Mucosa of stomach (tissue), 1 donor: ENCODE measurements at regions not wholly inside any gene's neighbourhood (a gene's known extent, or its start where the extent isn't known, plus 50 kb on each side); places are given as distances from the start of the nearest gene placed in this dataset.
"Not testable (repeated sequence)": the region's sequence is repeated elsewhere in the genome, so short reads cannot be mapped to it uniquely, and the experiment has no call there.

Source experiments
- H3K27me3 ChIP-seq: one replicate; pipeline ENCODE4 v1.7.0; 2013; ENCODE audit warnings: mild to moderate bottlenecking, low read length; ENCODE audit not compliant: control insufficient read depth, insufficient read depth
- H3K36me3 ChIP-seq: one replicate; pipeline ENCODE4 v1.7.0; 2013; ENCODE audit warnings: low read length; ENCODE audit not compliant: control insufficient read depth, insufficient read depth
- H3K4me1 ChIP-seq: one replicate; pipeline ENCODE4 v1.7.0; 2013; ENCODE audit warnings: mild to moderate bottlenecking, low read length; ENCODE audit not compliant: control insufficient read depth, insufficient read depth
- H3K4me3 ChIP-seq: one replicate; pipeline ENCODE4 v1.7.0; 2013; ENCODE audit warnings: low read length
- H3K9ac ChIP-seq: one replicate; pipeline ENCODE4 v1.7.0; 2013; ENCODE audit warnings: mild to moderate bottlenecking, low read length, moderate library complexity
- H3K9me3 ChIP-seq: one replicate; pipeline ENCODE4 v1.7.0; 2013; ENCODE audit warnings: mild to moderate bottlenecking, low read length, moderate library complexity; ENCODE audit not compliant: control insufficient read depth
- donor health status: Pancreatic carcinoma.

DNA sequence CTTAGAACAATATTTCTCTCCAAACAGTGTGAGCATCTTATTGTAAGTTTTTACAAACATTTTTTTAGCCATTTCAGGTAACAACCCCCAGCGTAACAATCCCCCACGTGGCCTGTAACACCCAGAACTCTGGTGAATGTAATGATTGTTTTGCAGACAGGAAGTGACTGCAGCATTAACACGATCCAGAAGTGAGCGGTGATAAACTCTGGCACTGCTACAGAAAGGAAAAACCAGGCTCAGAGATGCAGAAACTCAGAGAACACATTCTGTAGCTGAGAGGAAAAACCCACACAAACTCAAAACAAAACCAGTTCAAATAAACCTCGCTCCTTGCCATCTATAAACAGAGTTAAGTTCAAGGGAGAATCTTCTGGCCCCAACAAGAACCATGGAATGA lies 285.7 kb downstream of the FGFR2 start:
- Histone ChIP-seq H3K36me3 (no peaks in the 10 kb centered on the region), H3K9me3 (no peaks in the 10 kb centered on the region), H3K9ac (no peak overlapping the region), H3K4me3 (no peak overlapping the region), H3K4me1 (peaks cover 33% of the 10 kb centered on the region), H3K27me3 (no peaks in the 10 kb centered on the region)

DNA sequence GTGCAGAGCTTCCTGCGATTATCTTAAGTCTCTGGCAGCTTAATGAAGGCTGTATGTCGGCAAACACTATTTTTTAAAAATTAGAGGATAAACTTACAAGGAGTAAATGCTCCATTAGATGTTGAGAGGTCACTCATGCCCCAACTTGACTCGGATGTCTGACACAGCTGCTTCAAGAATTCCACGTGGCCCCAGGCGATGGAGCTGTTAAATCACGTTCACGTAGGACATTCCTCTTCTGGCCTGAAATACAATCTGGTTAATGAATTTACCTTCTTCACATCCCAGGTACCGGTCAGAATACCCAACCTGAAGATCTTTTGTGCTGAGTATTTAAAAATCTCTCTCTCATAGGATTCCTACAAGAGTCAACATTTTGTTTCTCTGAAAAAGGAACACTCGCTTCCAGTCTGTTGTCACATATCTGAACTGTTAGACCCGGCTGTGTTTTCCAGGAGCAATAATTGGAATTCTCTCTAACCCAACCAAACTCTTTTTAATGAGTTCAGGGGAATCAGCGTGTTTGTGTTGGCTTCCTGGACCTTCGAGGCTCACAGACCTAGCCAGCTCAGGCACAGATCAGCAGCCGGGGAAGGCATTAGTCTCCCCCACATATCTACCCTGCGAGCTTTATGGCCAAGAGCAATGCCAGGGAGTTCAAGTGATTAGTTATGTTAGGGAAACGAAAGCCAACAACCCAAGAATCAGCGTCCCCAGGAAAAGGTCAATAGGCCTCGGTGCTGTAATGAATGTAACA lies 284.9 kb downstream of the FGFR2 start:
- H3K4me3 ChIP-seq: no peak overlapping the region
- peaks cover 33% of the 10 kb centered on the region for H3K4me1 ChIP-seq
- H3K9me3 ChIP-seq: no peaks in the 10 kb centered on the region
- H3K36me3 ChIP-seq: no peaks in the 10 kb centered on the region
- peak overlapping the region; percentile 35 for H3K9ac ChIP-seq
- no peaks in the 10 kb centered on the region for H3K27me3 ChIP-seq

DNA sequence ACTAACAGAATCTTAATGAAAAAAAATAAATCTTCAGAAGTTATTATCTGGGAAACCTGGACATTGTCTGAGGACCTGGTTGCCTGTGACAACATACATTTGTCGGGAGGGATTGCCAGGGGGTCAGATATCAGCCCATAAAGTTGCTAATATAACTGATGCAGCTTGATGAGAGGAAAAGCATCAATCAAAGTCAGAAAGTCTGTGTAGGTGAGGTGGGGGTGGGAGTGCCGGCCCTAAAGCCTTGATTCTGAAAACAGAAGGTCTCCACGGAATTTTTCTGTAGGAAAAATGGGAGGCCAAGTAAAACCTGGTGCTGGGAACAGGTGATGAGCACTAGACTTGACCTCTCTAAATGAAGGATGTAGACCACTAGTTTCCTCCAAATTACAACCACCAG lies 281.8 kb downstream of the FGFR2 start:
- Histone ChIP-seq H3K9ac (no peak overlapping the region), H3K9me3 (no peaks in the 10 kb centered on the region), H3K36me3 (no peaks in the 10 kb centered on the region), H3K4me1 (peaks cover 33% of the 10 kb centered on the region), H3K27me3 (no peaks in the 10 kb centered on the region), H3K4me3 (no peak overlapping the region)

DNA sequence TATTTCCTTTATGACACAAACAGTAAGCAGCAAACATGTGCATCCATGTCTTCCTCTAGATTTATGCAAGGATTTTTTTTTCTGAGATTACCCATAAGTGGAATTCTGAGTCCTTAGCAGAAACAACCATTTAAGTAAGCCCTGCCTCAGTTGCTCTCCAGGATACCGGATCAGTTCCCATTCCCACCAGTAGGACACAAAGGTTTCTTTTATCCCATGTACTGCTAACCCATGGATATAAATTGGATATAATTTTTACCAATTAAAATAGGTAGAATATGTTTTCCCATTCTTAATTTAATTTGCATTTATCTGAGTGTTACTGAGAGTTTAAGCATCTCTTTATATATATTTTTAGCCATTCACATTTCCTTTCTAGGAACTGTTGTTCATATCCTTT lies 280.9 kb downstream of the FGFR2 start:
- no peaks in the 10 kb centered on the region for H3K27me3 ChIP-seq
- no peaks in the 10 kb centered on the region for H3K9me3 ChIP-seq
- H3K36me3 ChIP-seq: no peaks in the 10 kb centered on the region
- no peak overlapping the region for H3K4me3 ChIP-seq
- H3K4me1 ChIP-seq: peaks cover 31% of the 10 kb centered on the region
- no peak overlapping the region for H3K9ac ChIP-seq

DNA sequence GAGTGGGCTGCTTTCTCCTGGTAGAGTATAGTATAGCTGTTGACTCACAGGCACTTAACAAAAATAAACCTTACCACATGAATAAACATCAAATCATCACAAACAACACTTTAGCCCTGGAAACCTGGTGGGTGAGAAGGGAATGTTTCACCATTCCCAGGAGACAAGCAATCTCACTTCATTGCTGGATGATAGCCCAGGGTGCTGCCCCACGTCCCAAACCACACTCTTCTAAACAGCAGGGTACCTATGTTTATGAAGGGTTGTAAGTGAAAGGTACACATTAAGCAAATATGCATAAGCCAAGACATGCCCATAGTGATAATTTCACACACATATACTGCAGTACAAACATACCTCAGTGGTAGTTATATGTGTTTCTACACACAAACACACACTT lies 276.2 kb downstream of the FGFR2 start:
- H3K4me3 ChIP-seq: no peak overlapping the region
- peaks cover 30% of the 10 kb centered on the region for H3K4me1 ChIP-seq
- no peaks in the 10 kb centered on the region for H3K9me3 ChIP-seq
- no peak overlapping the region for H3K9ac ChIP-seq
- H3K27me3 ChIP-seq: no peaks in the 10 kb centered on the region
- H3K36me3 ChIP-seq: no peaks in the 10 kb centered on the region

DNA sequence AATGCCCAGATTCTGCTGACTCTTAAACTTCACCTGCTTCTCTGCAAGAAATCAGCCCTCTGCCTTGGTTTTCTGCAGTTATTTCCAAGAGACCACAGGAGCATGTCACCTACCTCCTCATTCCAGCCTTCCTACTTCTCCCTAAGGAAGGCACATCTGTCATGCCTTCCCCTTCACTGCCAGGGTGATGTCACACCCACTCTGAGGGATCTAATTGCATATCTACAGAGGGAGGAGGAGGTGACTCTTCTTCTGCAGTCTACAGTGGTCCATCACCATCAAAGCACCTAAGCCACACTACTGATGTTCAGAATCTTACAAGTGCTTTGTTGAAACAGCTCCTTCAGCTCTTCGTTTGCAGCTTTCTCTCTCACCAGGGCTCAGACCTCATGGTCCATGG lies 275.5 kb downstream of the FGFR2 start:
- Histone ChIP-seq H3K36me3 (no peaks in the 10 kb centered on the region), H3K4me1 (peaks cover 30% of the 10 kb centered on the region), H3K4me3 (no peak overlapping the region), H3K9me3 (no peaks in the 10 kb centered on the region), H3K27me3 (no peaks in the 10 kb centered on the region), H3K9ac (no peak overlapping the region)

DNA sequence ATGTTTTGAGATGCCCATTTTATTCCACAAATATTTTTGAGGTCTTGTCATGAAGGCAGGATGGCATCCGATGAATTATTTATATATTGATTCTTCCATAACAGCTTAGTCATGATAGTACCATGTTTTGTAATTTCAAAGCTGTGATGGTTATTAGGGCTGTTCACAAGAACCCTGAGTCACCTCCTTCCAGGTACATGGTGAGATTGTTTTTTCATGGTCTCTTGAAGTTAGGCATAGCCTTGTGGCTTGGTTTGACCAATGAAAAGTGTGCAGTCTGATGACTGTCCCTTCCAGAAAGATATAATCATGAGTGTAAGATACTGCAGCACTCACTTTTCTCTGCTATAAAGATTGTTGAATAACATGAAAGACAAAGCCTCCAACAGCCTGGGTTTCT lies 274.8 kb downstream of the FGFR2 start:
- Histone ChIP-seq H3K4me3 (no peak overlapping the region), H3K9me3 (no peaks in the 10 kb centered on the region), H3K36me3 (no peaks in the 10 kb centered on the region), H3K4me1 (peaks cover 30% of the 10 kb centered on the region), H3K9ac (no peak overlapping the region), H3K27me3 (no peaks in the 10 kb centered on the region)

DNA sequence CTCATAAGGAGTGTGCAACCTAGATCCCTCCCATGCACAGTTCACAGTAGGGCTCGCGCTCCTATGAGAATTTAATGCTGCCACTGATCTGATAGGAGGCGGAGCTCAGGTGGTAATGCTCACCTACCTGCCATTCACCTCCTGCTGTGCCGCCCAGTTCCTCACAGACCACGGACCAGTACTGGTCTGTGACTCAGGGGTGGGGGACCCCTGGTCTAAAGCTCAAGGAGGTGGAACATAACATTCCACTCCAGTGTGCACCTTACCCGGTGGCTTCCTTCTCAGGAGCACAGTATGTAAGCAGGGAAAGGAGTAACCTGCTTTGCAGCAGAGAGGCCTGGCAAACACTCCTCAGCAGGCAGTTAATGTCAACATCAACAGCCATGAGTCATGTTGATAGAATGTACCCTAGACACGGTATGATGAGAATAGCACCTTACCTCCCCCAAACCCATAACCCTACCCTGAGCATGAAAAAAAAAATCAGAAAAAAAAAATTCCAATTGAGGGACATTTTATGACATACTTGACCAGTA lies 273.5 kb downstream of the FGFR2 start:
- H3K36me3 ChIP-seq: no peaks in the 10 kb centered on the region
- no peaks in the 10 kb centered on the region for H3K27me3 ChIP-seq
- H3K4me1 ChIP-seq: peaks cover 30% of the 10 kb centered on the region
- no peak overlapping the region for H3K4me3 ChIP-seq
- no peak overlapping the region for H3K9ac ChIP-seq
- H3K9me3 ChIP-seq: no peaks in the 10 kb centered on the region

DNA sequence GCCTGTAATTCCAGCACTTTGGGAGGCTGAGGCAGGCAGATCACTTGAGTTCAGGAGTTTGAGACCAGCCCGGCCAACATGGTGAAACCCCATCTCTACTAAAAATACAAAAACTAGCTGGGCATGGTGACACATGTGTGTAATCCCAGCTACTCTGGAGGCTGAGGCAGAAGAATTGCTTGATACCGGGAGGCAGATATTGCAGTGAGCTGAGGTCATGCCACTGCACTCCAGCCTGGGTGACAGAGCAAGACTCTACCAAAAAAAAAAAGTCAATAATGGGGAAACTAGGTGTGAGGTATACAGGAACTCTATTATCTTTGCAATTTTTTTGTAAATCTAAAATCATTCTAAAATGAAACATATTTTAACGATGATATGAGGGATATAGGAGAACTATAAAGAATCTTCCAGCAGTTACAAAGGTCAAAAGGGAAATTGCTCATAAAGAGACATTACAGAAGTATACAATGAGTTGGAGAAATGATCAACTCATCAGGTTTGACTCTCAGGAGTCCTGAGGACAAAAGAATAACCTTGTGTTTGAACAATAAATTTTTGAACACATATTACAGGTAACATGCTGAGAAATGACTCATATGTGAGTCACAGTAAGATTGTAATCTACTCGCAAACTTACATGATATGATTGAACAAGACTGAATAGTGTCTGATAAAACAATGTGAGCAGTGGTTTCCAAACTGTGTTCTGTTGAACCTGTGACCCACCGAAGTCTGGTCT lies 272.6 kb downstream of the FGFR2 start:
- Histone ChIP-seq H3K9ac (no peak overlapping the region), H3K4me3 (no peak overlapping the region), H3K27me3 (no peaks in the 10 kb centered on the region), H3K9me3 (no peaks in the 10 kb centered on the region), H3K4me1 (peaks cover 30% of the 10 kb centered on the region), H3K36me3 (no peaks in the 10 kb centered on the region)

DNA sequence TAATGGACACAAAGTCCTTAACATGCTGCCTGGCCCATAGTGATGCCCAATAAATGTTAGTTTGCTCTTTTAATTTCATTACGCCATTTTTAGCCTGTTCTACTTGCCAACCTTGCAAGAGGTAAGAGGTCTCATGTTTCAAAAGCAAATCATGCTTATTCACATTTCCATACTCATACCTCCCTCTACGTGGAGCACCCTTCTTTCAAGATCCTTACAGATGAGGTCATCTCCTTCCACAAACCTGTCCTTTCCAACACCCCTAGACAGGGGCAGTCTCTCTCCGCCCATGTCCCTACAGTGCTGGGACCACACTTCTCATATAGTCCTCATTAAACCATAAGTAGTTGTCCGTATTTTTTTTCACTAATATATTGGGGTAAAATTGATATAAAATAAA lies 271.3 kb downstream of the FGFR2 start:
- no peaks in the 10 kb centered on the region for H3K36me3 ChIP-seq

DNA sequence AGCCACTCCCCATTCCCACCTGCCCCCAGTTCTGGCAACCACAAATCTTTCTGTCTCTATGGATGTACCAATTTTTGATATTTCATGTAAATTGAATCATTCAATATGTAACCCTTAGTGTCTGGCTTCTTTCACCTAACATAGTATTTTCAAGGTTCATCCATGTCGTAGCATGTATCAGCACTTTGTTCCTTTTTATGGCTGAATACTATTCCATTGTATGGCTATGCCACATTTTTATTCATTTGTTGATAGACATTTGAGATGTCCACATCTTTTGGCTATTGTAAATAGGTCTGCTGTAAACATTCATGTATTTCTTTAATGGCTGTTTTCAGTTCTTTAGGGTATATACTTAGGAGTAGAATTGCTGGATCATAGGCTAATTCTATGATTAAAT lies 270.5 kb downstream of the FGFR2 start:
- no peak overlapping the region for H3K4me3 ChIP-seq
- no peaks in the 10 kb centered on the region for H3K36me3 ChIP-seq
- no peak overlapping the region for H3K9ac ChIP-seq
- peaks cover 19% of the 10 kb centered on the region for H3K4me1 ChIP-seq
- H3K27me3 ChIP-seq: no peaks in the 10 kb centered on the region
- H3K9me3 ChIP-seq: no peaks in the 10 kb centered on the region

More for the DNA sequence above, 271.3 kb downstream of the FGFR2 start:
- H3K4me3 ChIP-seq: no peak overlapping the region
- no peak overlapping the region for H3K9ac ChIP-seq
- no peaks in the 10 kb centered on the region for H3K9me3 ChIP-seq
- no peaks in the 10 kb centered on the region for H3K27me3 ChIP-seq
- peaks cover 27% of the 10 kb centered on the region for H3K4me1 ChIP-seq

DNA sequence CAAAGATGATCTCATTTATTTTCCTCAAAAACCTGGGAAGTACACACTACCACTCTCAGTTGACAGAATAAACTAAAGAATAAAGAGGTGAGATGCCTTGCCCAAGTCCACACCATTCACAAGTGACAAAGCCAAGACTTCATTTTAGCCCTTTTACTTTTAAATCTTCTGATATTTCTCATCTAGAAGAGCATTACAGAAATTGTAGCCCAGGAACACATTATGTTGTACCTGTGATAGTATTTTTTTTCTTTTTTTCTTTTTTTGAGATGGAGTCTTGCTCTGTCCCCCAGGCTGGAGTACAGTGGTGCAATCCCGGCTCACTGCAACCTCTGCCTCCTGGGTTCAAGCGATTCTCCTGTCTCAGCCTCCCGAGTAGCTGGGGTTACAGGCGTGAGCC lies 268.6 kb downstream of the FGFR2 start:
- not testable (repeated sequence) for H3K27me3 ChIP-seq, H3K36me3 ChIP-seq, H3K9ac ChIP-seq, H3K9me3 ChIP-seq, H3K4me3 ChIP-seq
- H3K4me1 ChIP-seq: peaks cover 10% of the 10 kb centered on the region
